ENCODE measurements at regions not wholly inside any gene's neighbourhood (a gene's known extent, or its start where the extent isn't known, plus 50 kb on each side); places are given as distances from the start of the nearest gene placed in this dataset.

GRCh38 chr4:156505341-156505955 is 466.2 kb downstream of the PDGFC start:
- FAIRE-seq = no peak
- no peak for DNase-seq (ENCODE audit: insufficient read length, low spot score)

DNA sequence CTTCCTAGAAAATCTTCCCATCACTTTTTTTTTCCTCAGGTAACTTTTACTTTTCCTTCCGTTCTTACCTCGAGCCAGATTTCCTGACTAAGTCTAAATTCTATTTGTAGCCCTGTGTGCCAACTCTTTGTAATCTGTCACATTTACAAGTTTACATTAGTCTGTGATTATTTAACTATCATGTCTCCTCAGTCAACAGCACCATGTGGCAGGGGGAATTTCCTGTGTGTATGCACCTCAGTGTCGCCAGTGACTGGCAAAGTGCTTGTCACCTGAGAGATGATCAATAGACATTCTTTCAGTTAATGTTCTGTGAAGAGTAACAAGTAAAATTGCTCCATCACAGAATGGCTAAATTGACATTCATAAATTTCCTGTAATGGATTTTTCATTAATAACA is 468.5 kb downstream of the PDGFC start:
- DNase-seq (ENCODE audit: insufficient read length, low spot score) = no peak
- no peak for FAIRE-seq

DNA sequence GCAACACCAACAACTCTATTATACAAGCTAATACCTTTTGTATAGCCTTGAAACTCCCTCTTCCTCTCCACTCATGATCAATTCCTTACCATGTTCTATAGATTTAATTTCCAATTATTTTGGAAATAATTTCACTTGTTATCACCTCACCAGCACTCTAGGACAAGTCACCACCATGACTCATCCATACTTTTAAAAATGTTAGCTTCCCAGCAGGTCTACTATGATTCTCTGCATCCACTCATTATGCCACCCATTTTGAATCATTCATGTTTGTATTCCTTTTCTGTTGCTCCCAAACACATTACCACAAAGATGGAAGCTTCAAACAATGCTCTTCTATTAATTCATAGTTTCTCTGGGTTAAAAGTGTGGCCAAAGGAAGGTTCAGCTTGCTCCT is 469.6 kb downstream of the PDGFC start:
- no peak for FAIRE-seq
- DNase-seq (ENCODE audit: insufficient read length, low spot score) = no peak

GRCh38 chr4:156499684-156500083 is 471.9 kb downstream of the PDGFC start:
- FAIRE-seq (no peak), DNase-seq (ENCODE audit: insufficient read length, low spot score) (no peak)

DNA sequence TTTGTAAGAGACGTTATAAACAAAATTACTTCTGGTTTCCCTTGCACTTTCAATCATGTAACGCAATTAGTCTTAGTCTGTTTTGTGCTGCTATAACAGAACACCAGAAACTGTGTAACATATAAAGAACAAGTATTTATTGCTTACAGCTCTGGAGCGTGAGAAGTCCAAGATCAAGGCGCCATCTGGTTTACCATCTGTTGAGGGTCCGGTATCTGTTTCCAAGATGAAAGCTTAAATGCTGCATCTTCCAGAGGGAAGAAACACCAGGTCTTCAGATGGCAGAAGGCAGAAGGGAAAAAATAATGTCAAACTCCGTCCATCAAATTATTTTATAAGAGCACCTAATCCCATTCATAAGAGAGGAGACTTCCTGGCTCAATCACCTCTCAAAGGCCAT is 474.1 kb downstream of the PDGFC start:
- no peak for FAIRE-seq

DNA sequence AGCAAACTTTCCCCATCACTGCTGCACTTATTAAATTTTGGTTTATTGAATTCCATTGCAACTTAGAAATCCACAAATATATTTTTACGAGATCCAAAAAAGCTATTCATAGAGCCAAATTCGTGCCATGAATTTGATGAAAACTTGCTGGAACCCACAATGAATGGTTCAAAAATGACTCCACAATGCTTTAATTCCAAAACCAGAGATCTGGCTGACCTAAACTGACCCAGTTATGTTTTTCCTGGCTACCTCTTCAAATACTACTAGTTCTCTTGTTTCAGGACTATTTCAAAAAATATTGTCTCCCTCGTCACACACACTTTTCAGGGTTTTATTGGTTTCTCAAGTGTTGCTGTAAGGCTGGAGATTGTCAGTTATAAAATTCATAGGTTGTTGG is 474.8 kb downstream of the PDGFC start:
- FAIRE-seq = no peak
- no peak for DNase-seq (ENCODE audit: insufficient read length, low spot score)

More for the DNA sequence above, 474.1 kb downstream of the PDGFC start:
- DNase-seq (ENCODE audit: insufficient read length, low spot score) = no peak

- FAIRE-seq (no peak), DNase-seq (ENCODE audit: insufficient read length, low spot score) (no peak)
Measured at GRCh38 chr4:156495836-156496235, 475.8 kb downstream of the PDGFC start.

DNA sequence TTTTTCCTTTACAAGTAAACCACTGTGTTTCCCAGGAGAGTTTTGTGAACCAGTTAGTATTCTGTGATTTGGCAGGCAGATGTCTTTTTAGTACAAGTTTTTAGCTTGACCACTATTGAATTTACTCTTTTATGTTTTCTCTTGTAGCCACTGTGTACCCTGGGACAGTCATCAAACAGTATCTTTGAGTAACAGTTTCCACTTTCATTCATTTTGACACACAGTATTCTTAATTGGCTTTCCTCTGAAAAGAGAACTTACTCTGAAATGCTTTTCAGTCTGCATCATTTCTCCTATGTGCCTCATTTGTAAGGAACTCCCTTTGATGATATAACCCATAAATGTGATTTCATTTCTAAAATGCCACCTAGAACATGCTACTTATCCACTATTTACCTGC is 476.5 kb downstream of the PDGFC start:
- FAIRE-seq (no peak), DNase-seq (ENCODE audit: insufficient read length, low spot score) (no peak)

DNA sequence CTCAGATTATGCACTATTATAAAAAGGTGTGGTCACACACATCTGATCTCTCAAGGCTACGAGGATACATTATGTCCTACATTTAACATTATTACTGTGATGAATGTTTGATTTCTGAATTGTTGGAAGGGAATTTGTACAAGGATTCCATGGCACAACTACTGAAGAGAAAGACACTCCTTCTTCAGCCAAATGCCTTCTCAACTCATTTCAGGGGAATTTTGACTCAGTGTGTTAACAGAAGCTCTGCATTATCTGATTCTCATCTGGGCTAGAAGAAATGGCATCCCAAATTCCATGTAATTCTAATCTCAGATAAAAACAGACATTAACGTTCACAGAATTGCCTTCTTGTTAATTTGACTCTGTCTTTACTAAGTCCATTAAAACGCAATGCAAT is 477.7 kb downstream of the PDGFC start:
- DNase-seq (ENCODE audit: insufficient read length, low spot score) = no peak
- no peak for FAIRE-seq

GRCh38 chr4:156487107-156487506 is 484.5 kb downstream of the PDGFC start:
- no peak for FAIRE-seq
- no peak for DNase-seq (ENCODE audit: insufficient read length, low spot score)

- FAIRE-seq (no peak), DNase-seq (ENCODE audit: insufficient read length, low spot score) (no peak)
Measured at GRCh38 chr4:156481845-156482244, 489.8 kb downstream of the PDGFC start.

DNA sequence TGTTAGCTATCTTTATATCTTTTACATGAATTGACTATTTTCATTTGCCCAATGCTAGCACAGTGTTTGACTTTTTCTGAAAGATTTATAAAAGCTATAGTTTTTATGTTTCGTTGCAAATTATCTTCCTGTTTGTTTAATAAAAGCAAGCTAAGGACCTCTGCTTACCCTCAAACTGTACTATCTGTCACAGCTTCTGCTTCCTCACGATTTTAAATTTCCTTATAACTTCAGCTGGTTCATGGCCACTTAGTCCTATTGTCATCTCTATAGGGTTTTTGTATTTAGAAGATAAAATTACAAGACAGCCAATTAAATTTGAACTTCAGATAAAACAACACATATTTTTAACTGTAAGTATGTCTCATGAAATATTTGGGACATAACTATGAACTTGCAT is 494.0 kb downstream of the PDGFC start:
- DNase-seq (ENCODE audit: insufficient read length, low spot score) (no peak), FAIRE-seq (no peak)

DNA sequence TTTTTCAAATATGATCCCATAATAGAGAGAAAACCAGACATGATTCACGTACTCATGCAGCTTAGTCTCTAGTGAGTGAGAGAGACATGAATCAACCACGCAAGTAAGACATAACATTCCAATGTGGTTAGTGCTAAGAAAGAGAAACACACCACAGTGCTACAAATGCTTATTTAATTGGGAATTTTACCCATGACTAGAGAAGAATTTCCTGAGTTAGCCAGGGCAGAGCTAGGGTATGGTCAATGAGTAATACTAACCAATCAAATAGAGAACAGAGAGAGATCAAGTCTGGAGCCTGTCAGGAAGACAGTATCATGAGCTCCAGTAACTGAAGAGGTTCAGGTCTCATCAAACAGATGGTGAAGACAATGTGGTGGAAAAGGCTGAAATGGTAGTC is 495.2 kb downstream of the PDGFC start:
- DNase-seq (ENCODE audit: insufficient read length, low spot score) (no peak), FAIRE-seq (no peak)

DNA sequence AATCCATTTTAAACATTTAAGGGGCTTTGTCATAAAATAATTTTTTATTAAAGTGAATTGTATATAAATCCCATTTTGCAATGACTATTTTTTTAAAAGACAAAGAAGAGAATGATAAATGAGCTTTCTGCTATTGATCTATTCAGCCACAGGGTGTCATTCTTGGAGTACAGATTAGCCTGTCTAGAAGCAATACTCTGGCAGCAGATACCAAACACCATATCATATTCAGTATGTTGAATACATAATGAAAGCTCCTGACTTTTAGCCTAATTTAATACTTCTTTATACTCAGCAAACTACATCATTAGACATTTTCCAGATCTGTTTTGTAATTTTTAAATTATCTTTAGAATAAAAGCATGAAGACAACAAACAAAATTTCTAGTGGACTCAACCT is 496.3 kb downstream of the PDGFC start:
- no peak for DNase-seq (ENCODE audit: insufficient read length, low spot score)
- FAIRE-seq = no peak

- FAIRE-seq (no peak), DNase-seq (ENCODE audit: insufficient read length, low spot score) (no peak)
Measured at GRCh38 chr4:156473151-156473550, 498.4 kb downstream of the PDGFC start.

DNA sequence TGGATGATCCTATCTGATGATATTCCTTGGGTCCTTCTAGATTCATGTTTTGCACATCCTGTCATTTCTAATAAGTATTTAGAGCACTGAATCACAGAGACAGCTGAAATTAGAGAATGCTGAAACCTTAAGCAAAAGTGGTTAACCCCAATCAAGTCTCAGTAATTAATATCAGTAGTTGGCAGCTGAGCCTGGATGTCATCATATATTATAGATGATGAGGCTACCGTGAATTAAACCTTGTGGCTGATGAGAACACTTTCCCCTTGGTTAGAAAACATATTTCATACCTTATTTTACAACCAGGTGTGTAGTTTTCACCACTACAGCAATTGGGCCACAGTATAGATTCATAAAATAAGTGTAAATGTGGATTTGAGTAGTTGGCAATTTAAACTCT is 499.0 kb downstream of the PDGFC start:
- DNase-seq (ENCODE audit: insufficient read length, low spot score) = no peak
- no peak for FAIRE-seq

- FAIRE-seq = no peak
Measured at GRCh38 chr4:156459584-156459983, 505.9 kb upstream of the CTSO start.

DNA sequence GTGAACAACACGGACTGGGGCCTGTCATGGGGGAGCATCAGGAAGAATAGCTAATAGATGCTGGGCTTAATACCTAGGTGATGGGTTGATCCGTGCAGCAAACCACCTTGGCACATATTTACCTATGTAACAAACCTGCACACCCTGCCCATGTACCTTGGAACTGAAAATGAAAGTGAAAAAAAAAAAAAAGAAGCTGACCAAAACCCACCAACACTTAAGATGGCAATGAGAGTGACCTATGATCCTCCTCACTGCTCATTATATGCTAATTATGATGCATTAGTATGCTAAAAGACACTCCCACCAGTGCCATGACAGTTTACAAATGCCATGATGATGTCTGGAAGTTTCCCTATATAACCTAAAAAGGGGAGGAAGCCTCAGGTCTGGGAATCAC is 503.2 kb upstream of the CTSO start:
- DNase-seq (ENCODE audit: insufficient read length, low spot score) (no peak), FAIRE-seq (no peak)

More at GRCh38 chr4:156459584-156459983, 505.9 kb upstream of the CTSO start:
- no peak for DNase-seq (ENCODE audit: insufficient read length, low spot score)

- FAIRE-seq (no peak), DNase-seq (ENCODE audit: insufficient read length, low spot score) (no peak)
Measured at GRCh38 chr4:156443488-156443887, 489.8 kb upstream of the CTSO start.

DNA sequence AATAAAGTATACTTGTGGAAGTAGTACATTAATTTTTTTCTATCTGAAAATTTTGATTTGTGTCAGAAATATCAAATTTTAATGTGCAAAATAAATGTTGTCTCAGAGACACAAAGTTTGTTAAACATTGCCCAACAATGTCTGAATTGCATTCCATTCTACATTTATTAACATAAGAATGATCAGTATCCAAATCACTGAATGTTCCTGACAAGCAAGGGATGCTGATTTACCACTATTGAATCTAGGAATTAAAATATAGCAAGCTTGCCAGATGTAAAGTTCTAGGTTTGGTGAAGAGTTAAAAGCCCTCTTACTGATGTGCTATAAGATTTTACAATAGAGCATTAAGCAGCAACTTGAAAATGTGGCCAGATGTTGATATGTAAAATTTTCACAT is 489.2 kb upstream of the CTSO start:
- no peak for FAIRE-seq
- no peak for DNase-seq (ENCODE audit: insufficient read length, low spot score)

DNA sequence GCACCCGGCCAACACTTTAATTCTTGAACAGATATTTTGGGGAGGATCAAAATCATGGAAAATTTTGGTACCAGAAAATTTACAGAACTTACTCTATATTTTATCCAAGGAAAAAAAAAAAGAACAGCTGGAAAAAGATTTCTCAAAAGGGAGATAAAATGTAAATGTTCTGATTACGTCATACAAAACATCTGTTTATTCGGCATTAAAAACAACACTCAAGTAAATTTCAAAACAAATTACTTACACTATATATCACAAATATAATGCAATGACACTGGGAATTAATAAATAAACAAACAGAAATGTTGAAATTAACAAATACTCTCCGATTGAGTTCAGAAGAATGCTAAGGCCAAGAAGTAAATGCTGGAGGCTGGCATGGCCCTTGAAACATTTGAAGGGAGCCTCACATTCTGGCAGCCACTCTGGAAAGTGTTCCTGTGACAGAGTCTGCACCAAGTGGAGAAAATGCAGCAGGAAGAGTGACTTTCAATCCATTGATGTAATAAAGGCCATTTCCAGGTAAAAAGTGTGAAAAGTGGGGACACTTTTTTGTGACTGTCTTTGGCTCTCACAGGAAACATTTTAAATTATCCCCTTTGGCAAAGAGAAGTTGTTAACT is 486.0 kb upstream of the CTSO start:
- DNase-seq (ENCODE audit: insufficient read length, low spot score) (no peak), FAIRE-seq (no peak)

- FAIRE-seq = no peak
- DNase-seq (ENCODE audit: insufficient read length, low spot score) = no peak
Measured at GRCh38 chr4:156437666-156438065, 484.0 kb upstream of the CTSO start.

GRCh38 chr4:156422576-156422975 is 468.9 kb upstream of the CTSO start:
- no peak for DNase-seq (ENCODE audit: insufficient read length, low spot score)
- FAIRE-seq = no peak

All from GM19239 (cell line).